Right forelimb (tissue), 1 donor: ENCODE measurements at regions not wholly inside any gene's neighbourhood (a gene's known extent, or its start where the extent isn't known, plus 50 kb on each side); places are given as distances from the start of the nearest gene placed in this dataset.
"Not testable (repeated sequence)": the region's sequence is repeated elsewhere in the genome, so short reads cannot be mapped to it uniquely, and the experiment has no call there.

ENCODE experiments used
- DNase-seq: peaks from one replicate; pipeline ENCODE4 v3.0.0-alpha.2; 2018

DNA sequence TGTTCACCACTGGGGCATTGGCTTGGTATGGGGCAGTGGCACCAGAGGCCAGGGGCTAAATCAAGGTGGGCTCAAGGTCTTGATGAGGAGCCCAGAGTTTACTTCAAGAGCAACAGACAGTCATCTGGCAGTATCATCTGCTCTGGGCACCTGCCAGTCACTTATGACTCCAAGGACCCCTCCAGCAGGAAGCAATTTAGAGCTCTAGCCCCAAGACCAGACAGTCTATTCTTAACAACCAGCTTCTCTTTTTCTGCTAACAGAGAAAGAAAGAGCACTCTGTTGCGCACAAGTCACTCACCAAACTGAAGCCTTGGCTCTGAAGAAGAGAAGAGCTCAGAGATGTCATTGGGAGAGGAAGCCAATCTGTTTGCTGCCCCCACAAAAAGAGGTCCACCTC lies 309.2 kb downstream of the HS3ST1 start:
- no peak for DNase-seq

DNA sequence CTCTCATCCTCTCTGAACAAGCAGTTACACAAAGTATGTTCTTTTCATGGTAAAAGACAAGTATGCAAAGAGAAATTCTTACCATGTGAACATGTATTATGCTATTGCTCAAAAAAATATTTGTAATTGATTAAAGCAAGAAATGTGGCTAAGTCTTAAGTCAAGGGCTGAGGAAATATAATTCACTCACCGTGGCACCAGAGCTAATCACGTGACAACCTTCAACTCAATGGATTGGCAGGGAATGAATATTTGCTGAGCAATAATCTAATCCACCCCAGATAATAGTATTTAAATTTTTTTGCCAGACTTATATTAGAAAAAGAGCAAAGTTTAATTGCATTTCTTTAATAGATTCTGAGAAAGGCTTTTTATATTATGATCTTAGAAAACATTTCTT lies 310.2 kb downstream of the HS3ST1 start:
- no peak for DNase-seq

DNA sequence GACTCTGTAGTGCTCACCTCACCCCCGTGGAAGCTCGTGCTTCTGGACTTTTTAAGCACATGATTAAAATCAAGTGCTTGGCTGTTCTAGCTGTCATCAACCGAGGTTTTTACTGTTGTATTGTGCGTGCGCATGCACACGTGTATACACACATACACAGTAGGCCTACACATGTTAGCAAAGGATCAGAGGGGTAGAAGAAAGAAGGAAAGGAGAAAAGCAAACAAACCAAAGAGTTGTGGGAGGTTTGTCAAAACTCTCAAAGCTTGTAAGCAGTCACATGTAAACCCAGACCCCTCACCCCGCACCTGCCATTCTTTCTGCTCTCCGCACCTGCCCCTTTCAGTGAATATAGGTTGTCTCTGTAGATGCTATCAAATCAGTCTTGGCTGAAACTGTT lies 311.8 kb downstream of the HS3ST1 start:
- DNase-seq: no peak

DNA sequence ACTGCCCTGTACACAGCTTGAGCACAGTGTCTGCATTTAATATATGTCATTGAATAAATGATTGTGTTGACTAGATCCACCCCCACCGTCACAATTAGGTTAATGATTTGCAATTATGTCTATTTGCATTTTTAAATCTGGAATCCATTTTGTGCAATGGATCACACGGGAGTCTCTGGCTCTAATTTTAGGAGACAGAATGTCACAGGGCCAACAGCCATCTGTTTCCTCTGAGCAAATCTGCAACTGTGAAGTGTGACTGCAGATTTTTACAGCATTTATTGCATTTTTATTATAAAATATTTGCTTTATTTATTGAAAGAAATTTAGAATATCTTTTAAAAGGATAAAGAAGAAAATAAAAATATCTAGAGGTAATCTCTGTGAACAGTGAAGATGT lies 316.8 kb downstream of the HS3ST1 start:
- DNase-seq: no peak

DNA sequence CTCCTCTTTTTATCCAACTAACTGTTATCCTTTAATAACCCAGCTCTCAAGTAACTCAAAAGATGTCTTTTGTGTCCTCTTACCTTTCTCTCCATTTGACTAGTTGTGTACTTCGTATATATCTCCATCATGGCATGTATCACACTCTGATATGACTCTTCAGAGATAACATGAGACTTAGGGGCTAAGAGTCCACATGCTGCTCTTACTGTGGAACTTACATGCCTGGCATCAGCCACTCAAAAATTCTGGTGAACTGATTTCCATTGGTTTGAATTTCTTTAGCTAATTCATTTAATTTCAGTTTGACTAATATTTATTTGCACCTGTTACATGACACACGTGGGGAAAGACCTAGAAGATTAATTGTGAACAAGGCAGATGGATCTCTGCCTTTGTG lies 317.3 kb downstream of the HS3ST1 start:
- no peak for DNase-seq

DNA sequence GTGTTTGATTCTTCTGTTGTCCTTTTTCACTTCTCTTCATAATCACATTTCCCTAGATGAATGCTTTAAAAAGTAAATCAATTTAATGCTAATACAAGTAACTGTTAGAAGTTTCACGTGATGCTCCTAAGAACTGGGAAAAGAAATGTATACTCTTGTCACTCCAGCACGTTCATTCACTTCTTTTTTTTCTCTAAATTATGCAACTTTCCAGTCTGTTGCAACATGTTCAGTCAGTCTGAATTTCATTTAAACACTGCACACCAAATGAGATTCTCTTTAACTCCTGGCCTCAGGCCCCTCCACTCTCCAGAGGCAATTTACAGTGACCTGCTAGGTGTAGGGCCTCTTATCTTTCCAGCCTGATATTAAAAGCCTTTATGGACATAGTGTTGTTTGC lies 321.9 kb downstream of the HS3ST1 start:
- DNase-seq: no peak

DNA sequence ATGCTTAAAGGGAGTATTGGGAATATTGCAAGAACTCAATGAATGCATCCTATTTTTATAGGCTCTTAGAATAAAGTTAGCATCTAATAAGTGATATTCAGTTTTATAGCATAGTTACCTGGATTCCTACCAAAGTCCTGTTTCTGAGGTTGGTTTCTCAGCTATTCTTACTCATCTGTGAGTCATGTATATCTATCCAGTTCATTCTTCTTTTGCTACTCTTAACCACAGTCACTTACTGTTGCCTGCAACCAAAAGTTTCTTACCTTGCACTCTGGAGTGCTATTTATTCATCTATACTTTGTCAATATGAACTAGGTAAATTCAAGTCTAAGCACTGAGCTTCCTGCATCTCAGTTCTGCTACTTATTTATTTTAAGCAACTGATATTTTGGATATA lies 322.5 kb downstream of the HS3ST1 start:
- no peak for DNase-seq

DNA sequence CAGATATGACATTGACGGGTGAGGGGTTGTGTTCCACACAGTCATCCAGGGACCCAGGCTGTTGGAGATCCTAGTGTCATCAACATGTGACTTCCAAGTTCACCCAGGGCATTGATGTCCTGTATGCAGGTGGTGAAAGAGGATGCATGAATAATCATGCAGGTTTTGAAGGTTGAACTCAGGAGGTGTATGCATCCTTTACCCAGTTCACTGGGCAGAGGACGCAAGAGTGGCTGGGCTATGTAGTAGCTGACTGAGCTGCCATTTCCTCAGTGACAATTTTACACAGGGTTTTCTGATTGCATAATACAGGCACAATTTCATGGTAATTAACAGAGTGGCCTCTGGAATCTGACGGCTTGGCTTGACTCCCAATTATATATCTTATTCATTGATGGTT lies 323.0 kb downstream of the HS3ST1 start:
- DNase-seq: no peak

DNA sequence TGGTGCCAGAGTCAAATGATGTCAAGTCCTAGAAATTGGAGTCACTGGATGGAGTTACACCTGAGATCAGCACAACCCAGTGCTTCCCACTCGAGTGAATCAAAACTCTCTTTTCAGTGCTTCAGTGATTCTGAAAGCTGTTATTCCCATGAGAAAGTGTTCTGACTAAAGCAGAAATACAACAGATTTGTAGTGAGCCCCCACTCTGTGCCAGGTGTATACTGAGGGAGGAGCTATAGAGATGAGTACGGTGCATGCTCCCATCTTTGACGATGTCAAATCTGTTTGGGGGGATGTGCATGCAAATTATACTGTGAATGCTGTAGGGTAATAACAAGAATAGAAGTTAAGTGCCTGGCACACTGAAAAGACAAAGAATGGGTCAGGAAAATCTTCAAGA lies 330.2 kb downstream of the HS3ST1 start:
- DNase-seq: no peak

DNA sequence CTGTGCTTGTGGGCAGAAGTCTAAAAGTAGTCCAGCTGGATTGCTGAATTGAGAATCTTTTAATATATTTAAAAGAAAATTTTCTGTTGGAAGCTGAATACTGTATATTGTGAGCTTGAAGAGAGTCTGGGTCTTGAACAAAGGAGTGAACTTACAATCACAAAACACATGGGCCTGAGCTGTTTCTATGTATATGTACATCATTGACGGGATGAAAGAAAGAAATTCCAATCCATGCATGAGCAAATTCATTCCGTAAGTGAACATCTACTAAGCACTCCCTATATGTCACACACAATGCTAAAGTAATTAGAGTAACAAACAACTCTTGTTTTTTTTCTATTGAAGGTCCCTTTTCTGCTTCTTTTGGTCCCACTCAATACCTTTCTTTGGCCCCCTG lies 331.0 kb downstream of the HS3ST1 start:
- DNase-seq: no peak

DNA sequence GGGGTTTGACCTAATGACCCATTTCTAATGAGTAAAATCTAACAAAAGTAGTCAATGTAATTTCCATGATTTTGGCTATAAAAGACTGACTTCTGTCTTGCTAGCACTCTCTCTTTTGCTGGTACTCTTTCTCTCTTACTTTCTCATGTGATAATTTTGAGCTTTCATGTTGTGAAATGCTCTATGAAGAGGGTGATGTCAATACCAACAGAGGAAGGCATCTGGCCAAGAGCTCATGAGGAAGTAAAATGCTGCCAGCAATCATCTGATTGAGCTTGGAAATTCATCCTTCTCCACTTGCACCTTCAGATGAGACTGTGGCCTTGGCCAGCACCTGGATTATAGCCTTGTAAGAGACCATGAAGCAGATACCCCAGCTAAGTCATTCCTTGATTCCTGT lies 347.7 kb downstream of the HS3ST1 start:
- DNase-seq: no peak

DNA sequence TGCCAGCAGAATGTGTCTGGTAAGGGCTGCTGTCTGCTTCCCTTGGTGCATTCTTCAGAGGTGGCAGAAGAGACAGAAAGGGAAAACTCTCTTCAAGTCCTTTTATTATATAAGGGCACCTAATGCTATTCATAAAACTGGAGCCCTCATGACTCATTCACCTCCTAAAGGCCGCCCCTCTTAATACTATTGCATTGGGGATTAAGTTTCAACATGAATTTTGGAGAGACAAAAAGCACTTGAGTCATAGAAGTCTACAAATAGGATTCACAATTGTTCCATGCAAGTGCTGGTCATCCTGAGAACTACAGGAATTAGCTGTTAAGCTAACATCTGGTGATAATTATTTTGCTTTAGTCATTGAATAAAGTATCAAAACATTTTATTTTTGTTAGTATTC lies 349.5 kb downstream of the HS3ST1 start:
- no peak for DNase-seq

DNA sequence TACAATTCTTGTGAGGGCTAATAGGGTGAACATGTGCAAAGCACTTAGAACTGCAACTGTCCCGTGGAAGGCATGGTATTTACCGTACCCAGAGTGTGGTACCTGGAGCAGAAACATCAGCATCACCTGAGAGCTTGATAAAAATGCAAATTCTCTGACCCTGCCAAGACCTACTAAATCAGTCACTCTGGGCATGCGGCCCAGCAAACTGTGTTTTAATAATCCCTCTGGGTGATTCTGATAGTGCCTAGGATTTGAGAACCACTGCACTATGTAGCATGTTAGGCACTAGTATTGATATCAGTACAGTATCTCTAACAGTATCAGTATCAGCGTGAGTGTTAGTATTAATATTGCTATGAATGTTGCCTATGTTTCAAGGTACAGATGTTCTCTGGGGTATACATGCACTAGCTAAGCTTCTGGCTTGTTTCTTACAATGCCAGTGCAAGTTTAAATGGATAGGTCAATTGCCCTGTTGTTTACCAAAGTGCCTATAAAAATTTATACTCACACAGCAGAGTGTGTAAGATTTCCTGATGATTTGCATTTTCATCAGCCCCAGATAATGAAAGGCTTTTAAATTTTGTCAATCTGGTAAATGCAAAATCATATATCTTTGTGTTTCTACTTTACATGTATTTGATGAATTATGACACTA lies 354.0 kb downstream of the HS3ST1 start:
- DNase-seq: no peak

DNA sequence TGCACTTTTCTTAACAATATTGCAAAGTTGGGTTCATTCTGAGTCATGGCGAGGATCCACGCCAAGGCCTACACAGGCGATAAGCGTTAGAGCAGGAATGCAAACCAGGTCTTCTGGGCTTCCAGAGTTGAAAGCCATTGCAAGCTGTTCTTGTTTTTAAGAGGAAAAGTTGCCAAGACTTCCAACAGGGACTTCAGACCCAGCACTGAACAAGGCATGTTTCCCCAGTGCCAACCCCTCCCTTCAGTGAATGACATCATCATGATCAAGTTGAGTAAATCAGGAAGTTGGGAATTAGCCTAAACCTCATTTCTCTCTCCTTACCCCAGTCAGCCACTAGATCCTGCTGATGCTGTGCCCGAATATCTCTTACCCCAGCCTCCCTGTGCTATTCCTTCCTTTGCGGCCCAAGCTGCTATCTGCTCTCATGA lies 355.1 kb downstream of the HS3ST1 start:
- DNase-seq: no peak

DNA sequence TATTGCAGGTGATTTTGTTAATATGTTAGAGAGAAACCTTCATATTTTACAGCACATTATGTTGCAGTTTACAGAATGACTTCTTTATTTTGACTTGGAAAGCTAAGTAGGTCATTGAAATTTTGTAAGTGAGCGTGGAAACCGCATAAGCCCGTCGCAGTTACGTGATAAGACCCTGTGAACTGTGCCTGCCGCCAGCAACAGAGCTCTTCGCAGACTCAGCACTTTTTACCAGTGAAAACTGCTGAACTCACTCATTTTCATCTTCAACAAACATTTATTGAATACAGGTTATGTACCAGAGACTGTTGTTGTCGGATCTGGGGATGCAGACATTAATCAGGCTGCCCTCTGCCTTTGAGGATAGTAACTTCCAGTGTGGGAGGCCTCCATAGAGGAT lies 355.7 kb downstream of the HS3ST1 start:
- DNase-seq: no peak

DNA sequence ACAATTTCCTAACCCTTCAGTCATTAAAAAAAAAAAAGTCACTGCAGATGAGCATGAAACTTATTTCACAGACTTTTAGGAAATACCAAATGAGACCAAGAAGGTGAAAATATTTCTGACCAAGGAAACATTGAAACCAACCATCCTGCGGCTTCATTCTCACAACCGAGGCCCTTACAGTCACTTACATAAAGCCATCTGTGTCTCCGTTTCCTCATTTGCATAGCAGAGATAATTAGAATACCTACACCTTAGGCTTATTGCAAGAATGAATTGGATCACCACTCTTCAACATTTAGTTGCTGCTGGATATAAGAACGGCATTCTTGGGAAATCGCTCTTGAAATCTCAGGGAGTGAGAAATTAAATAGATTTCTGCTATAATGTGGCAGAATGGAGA lies 356.2 kb downstream of the HS3ST1 start:
- no peak for DNase-seq

DNA sequence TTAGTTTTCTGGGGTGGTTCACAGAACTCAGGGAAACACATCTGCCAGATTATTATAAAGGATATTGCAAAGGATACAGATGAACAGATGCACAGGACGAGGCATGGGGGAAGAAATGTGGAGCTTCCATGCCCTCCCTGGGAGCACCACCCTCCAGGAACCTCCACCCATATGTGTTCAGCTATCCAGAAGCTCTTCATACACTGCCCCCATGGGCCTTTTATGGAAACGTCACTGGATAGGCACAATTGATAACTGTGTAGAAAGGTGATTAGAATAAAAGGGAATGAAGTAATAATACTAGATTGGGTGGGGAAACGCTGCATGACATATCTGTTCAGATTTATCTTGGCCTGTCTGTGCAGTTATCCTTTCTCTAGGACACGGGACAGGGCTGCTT lies 357.9 kb downstream of the HS3ST1 start:
- DNase-seq: no peak

DNA sequence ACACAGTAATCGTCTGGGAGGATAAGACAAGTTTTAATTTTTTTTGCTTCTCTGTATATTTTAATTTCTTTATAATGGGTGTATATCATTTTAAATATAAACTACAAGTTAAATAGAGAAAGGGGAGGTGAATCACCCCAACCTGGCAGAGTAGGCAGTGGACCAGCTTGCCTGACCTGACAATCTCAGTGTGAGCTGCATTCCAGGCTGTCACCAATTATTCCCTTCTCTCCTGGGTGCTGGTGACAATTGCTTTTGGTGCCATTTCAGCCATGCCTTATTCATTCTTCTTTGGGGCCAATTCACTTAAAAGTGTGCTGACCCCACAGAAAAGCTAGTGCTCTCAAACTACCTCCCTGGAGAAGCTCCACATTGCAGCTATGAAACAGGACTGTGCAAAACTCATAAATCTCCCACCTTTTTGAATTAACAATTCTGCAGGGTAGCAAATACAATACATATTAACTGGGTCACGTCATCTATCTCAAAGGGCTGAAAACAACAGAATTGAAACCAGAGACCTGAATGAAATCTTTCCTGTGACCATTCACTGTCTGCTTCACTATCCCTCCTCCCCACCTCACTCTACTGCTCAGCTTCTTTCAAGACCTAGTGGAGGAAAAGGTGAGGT lies 359.0 kb downstream of the HS3ST1 start:
- DNase-seq: no peak

DNA sequence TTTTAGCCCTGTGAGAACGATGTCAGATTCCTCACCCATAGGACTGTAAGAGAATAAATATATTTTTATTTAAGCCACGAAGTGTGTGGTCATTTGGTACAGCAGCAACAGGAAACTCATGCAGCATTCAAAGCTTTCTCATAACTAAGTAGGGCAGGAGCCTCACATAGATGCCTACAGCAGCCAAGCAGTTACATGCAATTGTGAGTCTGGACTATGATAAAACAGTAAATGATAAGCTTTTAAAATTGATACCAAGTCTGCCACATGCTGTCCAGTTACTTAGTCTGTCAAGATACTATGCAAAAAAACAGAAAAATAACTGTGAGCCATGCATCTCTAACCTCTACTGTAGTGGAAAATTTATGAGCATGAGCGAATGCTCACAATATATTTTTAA lies 359.6 kb downstream of the HS3ST1 start:
- DNase-seq: no peak

DNA sequence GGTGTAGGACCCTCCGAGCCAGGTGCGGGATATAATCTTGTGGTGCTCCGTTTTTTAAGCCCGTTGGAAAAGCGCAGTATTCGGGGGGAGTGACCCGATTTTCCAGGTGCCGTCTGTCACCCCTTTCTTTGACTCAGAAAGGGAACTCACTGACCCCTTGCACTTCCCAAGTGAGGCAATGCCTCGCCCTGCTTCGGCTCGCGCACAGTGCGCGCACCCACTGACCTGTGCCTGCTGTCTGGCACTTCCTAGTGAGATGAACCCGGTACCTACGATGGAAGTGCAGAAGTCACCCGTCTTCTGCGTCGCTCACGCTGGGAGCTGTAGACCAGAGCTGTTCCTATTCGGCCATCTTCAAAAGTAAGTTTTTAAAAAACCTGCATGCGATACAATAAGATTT lies 362.1 kb downstream of the HS3ST1 start:
- not testable (repeated sequence) for DNase-seq

DNA sequence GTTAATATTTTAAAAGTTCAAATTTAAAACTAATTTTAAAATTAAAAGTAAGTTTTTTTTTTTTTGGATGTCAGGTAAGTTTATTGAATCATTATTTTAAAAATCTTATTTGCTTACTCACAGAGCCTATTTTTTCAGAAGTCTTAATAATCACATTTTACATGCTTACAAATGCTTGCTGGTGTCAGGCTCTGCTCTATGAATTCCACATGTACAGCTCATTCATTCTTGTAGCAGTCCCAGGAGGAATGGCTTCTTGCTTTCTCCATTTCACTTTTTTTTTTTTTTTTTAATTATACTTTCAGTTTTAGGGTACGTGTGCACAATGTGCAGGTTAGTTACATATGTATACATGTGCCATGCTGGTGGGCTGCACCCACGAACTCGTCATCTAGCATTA lies 368.1 kb downstream of the HS3ST1 start:
- not testable (repeated sequence) for DNase-seq

DNA sequence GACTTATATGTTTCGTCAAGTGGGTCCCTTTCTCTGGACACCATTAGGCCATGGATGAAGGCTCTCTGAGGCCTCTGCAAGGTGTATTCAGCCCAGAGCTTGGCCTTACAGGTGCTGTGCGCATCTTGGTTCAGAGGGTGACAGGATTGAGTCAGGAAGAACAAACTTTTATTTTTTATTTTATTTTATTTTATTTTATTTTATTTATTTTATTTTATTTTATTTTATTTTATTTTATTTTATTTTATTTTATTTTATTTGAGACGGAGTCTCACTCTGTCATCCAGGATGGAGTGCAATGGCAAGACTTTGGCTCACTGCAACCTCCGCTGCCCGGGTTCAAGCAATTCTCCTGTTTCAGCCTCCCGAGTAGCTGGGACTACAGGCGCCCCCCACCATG lies 370.4 kb upstream of the CLNK start:
- not testable (repeated sequence) for DNase-seq

DNA sequence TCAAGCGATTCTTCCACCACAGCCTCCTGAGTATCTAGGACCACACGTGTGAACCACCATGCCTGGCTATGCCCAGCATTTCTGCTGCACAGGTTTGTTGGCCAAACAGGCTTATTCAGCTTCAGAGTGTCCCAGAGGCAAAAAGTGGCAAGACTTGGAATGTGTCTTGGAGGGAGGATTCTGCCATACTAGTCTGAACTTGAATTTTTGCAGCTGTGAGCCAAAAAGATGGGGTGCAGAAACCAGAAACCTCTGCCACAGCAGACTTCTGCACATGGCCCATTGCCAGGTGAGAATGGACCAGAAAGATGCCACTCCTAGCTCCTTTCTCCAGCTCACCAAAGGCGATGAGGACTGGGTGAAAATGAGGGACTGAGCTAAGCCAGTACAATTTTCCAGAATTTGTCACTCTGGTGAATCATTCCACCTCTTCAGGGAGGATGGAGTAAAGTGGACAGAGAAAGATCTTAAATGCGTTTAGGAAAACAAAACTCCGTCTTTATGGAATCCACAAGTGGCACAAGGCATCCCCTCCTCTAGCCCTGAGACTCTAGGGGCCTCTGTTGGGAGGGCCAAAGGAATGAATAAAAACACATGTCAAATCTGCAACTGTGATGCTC lies 369.1 kb upstream of the CLNK start:
- no peak for DNase-seq

DNA sequence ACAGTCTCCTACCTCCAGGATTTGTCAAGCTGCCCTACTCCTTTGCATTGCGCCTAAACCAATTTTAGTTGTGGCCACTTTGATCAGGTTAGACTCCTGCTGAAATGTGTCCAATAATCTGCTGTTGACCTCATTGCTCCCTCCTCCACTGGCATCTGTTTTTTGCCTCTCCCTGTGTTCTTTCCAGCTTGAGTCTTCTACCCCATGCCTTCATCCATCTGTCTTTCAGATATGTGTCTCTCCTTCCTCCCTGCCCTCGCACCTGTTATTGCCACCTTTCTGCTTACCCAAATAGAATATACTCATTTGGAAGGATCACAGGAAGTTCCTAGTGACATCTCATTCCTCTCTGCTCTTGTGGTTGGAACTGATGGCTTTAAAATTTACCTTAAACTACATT lies 366.6 kb upstream of the CLNK start:
- no peak for DNase-seq

DNA sequence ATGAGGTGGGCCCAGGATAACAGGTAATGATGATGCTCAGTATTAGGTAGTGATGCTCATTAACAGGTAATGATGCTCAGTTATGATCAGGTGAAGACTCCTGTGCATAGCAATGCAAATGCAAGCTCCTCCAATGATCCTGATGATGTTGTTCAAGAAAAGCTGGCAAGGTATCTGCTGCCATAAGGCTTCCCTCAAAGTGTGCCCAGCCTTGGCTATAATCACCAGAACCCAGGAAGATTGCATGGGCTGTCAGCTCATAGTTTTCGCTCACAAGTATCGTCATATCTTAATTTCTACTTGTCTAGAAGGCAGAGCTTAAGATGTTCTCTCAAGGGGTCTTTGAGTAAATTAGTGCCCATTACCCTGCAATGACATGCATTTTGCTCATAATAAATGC lies 366.2 kb upstream of the CLNK start:
- no peak for DNase-seq
